HG03139 (cell line): ENCODE measurements at regions not wholly inside any gene's neighbourhood (a gene's known extent, or its start where the extent isn't known, plus 50 kb on each side); places are given as distances from the start of the nearest gene placed in this dataset.
"Not testable (repeated sequence)": the region's sequence is repeated elsewhere in the genome, so short reads cannot be mapped to it uniquely, and the experiment has no call there.

Source experiments
- ATAC-seq: cut with Tn5 transposase; IDR thresholded peaks from one replicate; pipeline ENCODE4 v1.9.1; 2021; ENCODE audit not compliant: unreplicated experiment

DNA sequence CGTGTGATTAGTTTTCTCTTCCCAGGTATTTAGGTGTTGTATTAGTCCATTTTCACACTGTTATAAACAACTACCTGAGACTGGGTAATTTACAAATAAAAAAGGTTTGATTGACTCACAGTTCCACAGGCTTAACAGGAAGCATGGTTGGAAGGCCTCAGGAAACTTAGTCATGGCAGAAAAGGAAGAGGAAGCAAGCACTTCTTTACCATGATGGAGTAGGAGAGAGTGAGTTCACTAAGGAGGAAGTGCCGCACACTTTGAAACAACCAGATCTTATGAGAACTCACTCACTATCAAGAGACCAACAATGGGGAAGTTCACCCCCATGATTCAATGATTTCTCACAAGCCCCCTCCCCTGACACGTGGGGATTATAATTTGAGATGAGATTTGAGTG, 1343.7 kb upstream of the GOT2 start:
- ATAC-seq = no peak

DNA sequence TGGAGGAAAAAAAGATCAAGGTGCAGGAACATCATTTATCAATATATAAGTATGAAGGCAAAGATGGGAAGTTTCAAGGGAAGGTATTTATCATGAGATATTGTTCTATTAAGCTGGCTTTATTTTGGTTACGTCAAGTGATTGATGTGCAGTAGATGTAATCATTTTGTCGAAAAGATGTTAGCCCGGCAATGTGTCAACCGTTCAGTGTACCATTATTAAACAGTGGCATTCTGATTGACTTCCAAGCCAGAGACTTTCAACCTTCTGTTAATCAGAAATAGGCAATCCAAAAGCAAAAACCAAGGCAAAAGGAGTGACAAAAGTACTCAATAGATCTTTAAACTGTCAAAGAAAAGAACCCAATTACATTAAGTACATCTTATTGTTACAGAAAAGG, 1340.3 kb upstream of the GOT2 start:
- no peak for ATAC-seq

DNA sequence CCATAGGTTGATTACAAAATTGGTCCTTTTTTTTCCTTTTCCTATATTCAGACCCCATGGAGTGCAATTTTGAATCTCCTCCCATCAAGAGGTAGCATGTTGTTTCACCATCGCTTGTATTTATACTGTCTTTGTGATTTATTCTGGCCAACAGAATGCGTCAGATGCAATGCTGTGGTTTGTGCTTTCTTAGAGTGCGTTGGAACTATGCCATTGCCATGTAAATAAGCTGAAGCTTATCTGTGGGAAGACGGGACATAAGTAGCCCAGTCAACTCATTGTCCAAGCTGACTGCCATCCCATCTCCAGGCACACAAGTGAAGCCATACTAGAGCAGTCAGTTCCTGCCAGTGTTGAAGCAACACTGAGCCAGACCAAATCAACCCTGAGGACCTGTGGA, 1339.3 kb upstream of the GOT2 start:
- ATAC-seq = no peak

DNA sequence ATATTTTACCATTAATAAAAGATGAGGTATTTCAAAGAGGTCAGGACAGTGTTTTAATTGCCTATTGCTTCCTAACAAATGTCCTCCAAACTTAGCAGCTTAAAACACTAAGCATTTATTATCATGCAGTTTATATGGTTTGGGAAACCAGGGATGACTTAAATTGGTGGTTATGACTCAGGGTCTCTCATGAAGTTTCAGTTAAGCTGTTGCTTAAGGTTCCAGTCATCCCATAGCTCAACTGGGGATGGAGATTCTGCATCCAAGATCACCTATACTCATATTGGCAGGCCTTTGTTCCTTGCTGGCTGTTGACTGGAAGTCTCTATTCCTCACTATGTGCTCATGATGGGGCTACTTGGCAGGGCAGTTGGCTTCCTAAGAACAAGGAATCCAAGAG, 1329.9 kb upstream of the GOT2 start:
- ATAC-seq = no peak

DNA sequence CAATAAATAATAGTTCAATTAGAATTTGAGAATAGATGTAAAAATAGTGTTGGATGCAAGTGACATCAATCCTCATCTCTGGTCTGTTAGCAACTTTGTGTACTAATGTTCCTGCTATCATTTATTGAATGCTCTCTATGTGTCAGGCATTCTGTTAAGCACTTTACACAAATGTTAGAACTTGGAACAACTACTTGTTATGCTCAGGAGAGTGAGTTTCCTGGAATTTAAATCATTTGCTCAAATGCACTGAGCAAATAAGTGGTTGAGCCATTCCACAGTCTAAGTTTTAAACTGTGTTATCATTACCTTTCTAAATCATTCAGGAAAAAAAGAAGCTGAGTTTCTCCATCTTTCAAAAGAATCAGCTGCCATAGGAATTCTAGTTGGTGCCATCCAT, 1327.3 kb upstream of the GOT2 start:
- ATAC-seq = no peak

DNA sequence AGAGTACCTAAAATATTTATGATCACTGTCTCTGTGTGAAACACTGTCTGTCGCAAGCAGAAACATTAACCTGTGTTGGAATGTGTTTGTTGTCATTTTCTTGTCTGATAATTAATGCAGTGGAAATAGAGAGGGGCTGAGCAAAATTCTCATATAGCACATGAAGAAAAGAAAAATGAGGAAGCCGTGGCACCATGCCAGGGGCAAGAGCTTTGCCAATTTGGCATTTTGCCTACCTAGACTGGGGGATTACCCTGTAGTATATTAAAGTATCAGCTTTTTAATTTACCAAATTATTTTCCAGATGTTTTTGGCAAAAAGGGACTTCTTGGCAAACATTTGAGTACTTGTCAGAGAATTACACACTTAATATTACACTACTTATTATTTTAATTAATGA, 1326.6 kb upstream of the GOT2 start:
- no peak for ATAC-seq

DNA sequence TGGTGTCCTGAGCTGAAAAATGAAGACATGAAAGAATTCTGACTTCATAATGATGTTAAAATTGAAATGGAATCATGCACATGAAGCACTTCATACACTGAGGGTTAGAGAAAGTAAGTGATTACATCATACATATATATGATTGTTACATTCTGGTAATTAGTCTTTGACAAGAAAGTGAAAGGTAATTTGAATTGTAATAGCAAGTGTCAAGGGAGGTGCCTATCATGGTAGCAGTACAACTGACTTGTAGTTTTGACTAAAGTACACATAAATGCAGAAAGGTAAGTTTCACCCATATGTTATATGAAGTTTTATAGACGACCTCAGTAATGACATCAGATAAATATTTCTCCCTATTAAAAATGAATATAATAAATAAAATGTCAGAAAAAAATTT, 1325.0 kb upstream of the GOT2 start:
- ATAC-seq = no peak

DNA sequence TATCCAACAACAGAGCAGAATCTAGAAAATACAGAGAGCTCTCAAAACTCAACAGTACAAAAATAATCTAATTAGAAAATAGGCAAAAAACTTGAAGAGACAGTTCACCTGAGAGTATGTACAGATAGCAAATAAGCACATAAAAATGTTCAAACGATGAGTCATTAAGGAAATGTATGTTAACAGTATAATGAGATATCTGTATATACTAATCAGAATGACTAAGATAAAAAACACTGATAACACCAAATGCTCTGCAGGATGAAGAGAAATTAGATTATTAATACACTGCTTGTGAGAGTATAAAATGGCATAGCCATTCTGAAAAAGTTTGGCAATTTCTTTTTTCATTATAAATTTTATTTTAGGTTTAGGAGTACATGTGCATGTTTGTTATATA, 1307.6 kb upstream of the GOT2 start:
- ATAC-seq = no peak

DNA sequence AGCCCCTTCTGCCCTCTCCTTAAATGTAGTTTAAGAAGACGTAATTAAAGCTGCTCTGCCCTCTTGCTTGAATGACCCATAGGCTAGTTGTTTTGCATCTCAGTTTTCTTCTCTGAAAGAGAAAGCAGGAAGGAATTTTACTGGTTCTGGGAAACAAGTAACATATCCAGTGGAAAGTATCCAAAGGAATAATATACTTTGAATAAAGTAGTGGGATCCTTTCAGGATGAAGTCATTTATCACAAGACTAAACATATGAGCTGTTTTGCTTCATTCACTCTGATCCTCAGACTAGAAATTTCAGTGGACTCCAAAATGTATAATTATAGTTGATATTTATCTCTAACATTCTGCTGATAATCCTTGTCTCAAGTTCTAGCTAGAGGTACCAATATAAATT, 1297.6 kb upstream of the GOT2 start:
- ATAC-seq = no peak

DNA sequence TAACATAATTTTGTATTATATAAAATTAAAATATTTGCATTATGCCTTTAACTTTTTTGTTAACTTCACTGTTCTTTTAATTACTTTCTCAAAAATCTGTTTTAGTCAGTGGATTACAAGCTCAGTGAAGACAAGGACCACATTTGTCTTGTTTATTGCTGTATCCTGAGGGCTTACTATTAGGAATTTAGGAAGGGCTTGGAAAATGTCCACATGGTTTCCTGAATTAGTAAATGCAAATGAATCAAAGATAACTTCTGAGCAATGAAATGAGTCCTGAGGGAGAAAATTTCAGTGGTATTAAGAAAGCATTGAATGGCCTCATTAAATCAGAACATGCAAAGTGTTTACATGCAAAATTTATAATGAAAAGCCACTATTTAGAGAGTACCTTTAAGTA, 1293.2 kb upstream of the GOT2 start:
- no peak for ATAC-seq

DNA sequence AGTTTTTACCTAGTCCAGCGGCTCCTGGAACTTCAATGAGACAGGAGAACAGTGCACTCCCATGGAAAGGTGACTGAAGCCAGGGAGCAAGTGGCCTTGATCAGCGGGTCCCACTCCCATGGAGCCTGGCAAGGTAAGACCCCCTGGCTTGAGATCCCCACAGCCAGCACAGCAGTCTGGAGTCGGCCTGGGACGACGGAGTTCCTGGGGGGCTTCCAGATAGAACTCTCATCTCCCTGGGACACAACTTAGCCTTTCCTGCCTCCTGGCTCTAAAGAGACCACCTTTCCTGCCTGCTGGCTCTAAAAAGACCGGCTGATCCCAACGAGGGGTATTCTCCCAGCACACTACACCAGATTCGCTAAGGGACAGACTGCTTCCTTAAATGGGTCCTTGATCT, 1279.0 kb upstream of the GOT2 start:
- ATAC-seq = no peak

DNA sequence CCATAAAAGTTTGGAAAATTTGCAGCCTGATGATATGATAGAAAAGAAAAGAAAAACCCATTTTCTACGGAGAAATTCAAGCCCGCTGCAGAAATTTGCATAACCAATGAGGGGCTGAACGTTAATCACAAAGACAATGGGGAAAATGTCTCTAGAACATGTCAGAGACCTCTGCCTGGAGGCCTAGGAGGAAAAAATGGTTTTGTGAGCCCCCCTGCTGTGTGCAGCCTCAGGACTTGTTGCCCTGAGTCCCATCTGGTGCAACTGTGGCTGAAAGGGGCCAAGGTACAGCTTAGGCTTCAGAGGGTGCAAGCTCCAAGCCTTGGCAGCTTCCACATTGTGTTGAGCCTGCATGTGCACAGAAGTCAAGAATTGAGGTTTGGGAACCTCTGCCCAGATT, 1267.4 kb upstream of the GOT2 start:
- no peak for ATAC-seq

DNA sequence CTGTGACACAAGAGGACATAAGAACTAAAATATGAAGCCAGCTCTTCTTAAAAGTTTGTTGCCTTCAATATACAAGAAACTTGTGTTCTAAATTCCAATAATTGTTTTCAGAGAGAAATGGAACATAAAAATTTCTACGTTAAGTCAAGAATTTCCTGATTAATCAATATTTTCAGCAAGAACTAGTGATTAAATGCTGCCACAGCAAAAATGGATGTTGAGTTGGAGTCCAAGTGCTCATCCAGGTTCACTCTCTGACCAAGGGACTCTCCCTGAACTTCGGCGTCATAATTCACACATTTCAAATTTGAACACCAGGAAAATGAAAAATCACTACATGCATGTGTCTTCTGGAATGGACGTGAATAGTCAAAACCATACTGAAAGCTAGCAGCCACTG, 1263.6 kb upstream of the GOT2 start:
- ATAC-seq = no peak

DNA sequence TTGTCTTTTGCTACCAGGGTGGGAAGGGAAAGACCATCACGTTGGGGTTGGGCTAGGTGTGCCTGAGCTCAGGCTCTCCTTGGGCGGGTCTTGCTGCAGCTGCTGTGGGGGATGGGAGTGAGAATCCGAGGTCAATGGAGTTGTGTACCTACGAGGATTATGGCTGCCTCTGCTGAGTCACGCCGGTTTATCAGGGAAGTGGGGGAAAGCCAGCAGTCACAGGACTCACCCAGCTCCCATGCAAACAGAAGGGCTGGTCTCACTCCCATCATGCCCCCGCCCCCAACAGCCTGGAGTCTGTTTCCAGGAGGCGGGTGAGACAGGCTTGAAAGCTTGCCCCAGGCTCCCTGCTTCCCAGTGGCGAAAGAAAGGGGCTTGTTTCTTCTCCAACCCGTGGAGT, 1259.0 kb upstream of the GOT2 start:
- ATAC-seq = no peak

DNA sequence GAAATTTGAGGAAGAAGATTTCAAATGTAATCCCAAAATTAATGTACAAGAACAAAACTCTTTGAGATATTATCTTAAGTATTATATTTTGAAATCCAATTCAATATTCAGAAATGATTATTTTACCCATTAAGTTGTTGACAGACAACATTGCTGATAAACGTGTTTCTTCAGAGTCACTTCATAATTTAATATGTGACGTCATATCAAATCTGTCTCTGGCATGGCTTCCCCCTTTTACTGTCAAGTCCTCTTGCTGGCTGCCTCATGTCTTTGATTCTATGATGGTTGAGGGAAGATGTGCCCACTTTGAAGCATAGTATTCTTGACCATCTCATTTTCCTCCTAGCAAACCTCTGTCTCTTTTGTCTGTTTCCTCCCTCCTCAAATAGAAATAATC, 1257.1 kb upstream of the GOT2 start:
- ATAC-seq = no peak

DNA sequence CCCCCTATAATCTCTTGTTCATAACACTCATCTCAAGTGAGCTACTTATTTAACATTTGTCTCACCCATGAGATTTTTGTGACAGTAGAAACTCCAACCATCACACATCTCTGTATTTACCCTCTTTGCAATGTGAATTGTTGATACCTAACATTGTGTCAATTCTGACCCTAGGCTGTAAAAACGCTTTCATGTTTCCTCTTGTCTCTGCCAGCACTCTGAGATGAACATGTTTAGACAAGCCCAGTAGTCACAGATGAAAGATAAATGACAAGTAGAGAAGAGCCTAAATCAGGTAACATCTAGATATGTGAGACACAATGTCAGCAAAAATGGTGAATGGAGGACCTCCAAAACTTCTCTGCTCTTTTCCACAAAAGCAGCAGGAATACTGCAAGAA, 1254.5 kb upstream of the GOT2 start:
- no peak for ATAC-seq

DNA sequence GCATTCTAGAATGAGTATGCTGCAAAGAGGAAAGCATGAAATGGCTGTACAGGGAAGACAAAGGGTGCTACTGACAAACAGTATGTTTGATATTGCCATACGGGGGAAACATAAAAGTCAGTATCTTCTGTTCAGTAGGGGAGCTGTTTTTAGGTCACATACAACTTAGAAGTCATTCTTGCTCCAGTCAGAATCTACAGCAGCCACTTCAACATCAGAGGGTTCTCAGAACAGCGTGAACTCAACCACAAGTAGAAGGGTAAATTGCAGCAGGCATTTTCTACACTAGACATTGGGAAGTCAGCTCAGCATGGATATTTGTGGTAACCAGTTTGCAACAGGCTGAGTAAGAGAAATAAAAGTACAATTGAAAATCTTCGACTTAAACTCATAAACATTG, 1241.8 kb upstream of the GOT2 start:
- ATAC-seq = no peak

DNA sequence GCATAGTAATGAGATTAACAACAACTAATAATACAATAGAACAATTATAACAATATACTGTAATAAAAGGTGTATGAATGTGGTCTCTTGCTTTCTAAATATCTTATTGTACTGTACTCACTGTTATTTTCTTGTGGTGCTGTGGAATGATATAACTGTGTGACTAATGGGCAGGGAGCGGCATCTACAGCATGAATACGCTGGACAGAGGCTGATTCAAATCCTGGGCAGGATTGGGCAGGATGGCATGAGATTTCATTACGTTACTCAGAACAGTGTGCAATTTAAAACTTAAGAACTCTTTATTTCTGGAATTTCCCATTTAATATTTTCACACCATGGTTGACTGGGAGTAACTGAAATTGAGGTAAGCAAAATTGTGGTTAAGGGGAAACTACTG, 1239.8 kb upstream of the GOT2 start:
- no peak for ATAC-seq

DNA sequence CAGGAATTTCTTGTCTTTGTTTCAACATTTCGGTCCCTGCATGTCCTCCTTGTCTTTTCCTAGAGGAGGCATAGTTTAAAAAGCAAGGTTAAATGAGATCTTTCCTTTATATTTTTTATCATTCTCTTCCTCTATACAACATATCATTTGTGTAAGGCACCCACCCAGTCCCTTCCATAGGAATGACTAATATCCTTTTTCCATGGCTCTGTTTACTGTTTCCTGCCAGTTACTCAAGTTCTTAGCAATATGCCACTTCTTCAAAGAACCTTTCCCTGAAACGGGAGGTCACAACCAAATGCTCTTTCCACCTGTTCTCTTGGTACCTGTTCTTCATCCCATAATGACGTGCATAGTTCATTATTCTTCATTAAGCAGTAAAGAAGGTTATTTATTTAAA, 1237.1 kb upstream of the GOT2 start:
- no peak for ATAC-seq

DNA sequence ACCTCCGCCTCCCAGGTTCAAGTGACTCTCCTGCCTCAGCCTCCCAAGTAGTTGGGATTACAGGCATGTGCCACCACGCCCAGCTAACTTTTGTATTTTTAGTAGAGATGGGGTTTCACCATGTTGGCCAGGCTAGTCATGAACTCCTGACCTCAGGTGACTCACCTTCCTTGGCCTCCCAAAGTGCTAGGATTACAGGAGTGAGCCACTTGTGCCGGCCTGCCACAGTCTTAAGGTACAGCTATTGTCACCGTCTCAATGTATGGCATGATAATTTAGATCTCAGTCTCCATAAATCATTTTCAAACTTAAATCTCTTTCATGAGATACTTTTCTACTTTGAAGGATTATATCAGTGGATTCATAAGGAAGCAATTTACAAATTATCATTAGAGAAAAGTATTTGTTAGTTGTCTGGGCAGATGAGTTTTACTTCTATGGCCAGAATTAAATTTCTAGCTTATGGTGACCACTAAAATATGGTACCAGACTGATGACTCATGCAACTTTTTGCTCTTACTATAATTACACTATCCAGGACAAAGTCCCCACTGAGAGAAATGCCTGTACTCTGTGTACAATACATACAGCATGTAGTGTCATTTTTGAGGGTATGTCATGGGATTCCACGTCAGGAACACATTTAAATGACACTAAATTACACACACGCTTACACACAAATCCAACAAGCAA, 1230.3 kb upstream of the GOT2 start:
- ATAC-seq = no peak

DNA sequence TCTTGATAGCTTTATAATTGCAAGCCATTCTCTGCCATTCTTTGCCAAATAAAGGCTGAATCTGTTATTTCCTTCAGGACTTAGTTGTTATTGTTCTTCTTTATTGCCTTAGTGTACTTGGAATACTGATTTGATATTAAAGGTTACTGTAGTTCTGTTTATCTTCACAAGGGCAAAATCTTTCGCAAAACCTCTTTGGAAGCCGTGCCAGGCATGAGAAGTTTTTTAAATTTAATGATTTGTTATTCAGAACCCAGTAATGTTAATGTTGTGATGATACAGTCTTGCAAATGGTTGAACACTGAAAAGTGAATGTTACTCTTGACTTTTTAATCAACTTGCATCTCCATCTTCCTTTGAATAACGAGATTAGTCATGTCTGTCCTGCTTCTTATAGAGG, 1225.2 kb upstream of the GOT2 start:
- ATAC-seq = no peak

DNA sequence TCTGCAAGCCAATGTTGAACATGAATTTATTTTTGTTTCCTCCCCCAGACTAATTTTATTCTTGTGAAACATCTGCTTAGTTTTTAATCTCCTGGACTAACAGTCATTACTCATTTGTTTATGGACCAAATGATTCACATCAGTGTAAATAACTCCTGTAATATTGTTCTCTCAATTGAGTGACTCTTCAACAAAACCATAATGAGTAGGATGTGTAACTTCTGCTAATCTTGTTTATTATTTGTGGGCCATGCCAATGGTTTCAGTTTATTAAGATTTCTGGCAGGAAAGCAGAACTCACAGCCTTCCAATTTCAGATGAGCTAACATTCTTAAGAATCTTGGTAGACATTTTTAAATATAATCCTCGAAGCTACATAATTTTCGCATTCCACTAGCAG, 1216.3 kb upstream of the GOT2 start:
- no peak for ATAC-seq

DNA sequence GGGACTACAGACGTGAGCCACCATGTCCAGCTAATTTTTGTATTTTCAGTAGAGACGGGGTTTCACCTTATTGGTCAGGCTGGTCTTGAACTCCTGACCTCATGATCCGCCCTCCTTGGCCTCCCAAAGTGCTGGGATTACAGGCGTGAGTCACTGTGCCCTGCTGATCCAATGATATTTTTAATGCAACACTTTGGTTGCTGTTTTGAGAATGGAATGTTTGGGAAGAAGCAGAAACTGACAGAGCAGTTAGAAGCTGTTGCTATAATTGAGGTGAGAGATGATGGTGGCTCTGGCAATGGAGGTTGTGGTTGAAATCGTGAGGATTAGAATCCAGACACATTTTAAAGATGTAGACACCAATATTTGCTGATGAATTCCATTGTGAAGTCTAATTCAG, 1209.9 kb upstream of the GOT2 start:
- not testable (repeated sequence) for ATAC-seq

DNA sequence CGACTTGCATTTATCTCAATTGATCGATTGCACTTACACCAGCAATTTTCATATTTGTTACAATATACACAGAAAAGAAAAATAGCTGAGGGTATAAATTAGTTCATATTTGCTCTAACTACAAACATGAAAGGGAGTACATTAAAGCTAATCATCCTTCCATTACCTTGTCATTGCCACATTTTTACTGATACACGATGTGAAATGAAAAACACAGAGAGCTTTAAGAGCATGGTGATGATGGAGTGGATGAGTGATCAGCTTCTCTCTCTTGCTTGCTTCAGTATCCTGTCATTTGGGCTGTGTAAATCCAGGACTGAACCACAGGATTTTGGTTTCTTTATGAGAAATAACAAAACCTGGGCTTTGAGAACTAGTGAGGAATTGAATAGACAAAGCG, 1207.5 kb upstream of the GOT2 start:
- ATAC-seq = no peak
